HG03066 (cell line): ENCODE measurements at regions not wholly inside any gene's neighbourhood (a gene's known extent, or its start where the extent isn't known, plus 50 kb on each side); places are given as distances from the start of the nearest gene placed in this dataset.
"Not testable (repeated sequence)": the region's sequence is repeated elsewhere in the genome, so short reads cannot be mapped to it uniquely, and the experiment has no call there.

Source experiments
- ATAC-seq: cut with Tn5 transposase; IDR thresholded peaks from one replicate; pipeline ENCODE4 v1.9.1; 2021; ENCODE audit warnings: low read depth; ENCODE audit not compliant: unreplicated experiment

DNA sequence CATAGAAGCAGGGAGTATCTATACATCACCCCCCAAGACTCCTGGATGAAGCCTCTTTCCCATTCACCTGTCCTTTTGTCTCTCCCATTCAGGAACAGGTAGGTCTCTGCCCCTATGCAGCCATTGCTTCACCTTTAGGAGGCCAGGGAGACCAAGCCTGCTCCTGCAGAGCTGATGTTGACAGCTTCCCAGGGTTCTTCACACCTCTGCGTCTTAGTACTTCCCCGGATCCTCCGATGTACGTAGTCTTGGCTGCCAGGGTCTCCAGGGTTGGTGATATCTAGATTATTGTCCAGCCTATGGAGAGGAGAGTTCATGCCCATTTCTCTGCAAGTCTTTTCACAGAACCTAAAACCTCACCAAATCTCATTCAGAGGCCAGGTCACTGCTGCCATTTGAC is 365.7 kb upstream of the KLF6 start:
- ATAC-seq: no peak

DNA sequence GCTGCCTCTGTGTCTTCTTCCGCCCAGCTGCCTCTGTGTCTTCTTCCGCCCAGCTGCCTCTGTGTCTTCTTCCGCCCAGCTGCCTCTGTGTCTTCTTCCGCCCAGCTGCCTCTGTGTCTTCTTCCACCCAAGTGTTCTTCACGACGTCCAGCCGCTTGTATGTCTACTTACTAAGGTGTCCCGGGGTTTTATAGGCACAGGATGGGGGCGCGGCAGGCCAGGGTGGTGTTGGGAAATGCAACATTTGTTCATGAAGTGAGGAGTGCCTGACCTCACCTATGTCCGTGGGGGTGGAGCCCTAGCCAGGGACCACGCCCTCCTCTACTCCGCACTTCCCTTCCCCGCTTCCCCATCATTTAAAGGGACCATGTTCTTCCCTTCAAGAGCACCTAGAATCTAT is 364.5 kb upstream of the KLF6 start:
- ATAC-seq: not testable (repeated sequence)

- no peak for ATAC-seq
Measured at GRCh38 chr10:4147245-4147644, 362.2 kb upstream of the KLF6 start.

DNA sequence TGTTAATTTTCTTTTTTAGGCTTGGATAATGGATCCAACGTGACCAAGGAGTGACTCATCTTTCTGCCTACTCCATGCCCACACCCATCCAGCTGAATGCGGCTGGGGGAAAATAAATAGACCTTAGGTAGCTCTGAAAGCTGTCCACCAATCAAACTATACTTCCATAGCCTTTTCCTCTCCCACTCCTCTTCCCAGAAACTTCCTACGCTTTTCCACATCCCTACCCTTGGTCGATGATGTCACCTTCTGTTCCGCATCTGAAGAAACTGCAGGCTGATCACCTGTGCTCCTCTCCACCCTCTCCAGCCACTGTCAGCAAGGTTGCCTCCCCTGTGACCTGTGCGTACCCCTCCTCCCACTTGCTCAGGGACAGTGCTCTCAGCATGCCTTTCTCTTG is 359.8 kb upstream of the KLF6 start:
- no peak for ATAC-seq

GRCh38 chr10:4141471-4141870 is 356.5 kb upstream of the KLF6 start:
- no peak for ATAC-seq

- ATAC-seq: no peak
Measured at GRCh38 chr10:4138146-4138721, 353.2 kb upstream of the KLF6 start.

DNA sequence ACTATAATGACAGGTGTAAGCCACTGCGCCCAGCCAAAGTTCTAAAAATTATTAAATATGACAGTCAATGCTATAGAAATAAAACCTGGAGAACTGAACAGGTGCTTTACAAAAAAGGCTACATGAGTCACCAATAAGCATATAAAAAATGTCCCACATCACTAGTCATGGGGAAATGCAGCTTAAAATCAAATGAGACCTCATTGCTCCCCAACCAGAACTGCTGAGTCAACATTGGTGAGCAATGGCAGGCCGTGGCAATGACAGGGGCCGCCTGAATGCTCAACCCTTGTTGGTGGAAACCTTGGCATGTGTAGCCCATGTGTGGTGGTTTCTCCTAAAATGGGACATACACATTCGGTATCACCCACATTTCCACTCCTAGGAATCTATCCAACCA is 352.3 kb upstream of the KLF6 start:
- no peak for ATAC-seq

- peak; percentile 77 for ATAC-seq
Measured at GRCh38 chr10:4136121-4136520, 351.1 kb upstream of the KLF6 start.

DNA sequence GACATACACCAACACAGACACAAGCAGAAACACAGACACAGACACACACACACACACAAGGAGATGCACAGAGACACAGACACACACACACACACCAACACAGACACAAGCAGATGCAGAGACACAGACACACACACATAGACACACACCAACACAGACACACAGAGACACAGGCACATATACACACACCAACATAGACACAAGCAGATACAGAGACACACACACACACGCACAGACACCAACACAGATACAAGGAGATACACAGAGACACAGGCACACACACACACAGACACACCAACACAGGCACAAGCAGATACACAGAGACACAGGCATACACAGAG is 347.2 kb upstream of the KLF6 start:
- ATAC-seq: no peak

- peak; percentile 63 for ATAC-seq
Measured at GRCh38 chr10:4131407-4132215, 346.6 kb upstream of the KLF6 start.

- no peak for ATAC-seq
Measured at GRCh38 chr10:4130685-4131084, 345.7 kb upstream of the KLF6 start.

- ATAC-seq: no peak
Measured at GRCh38 chr10:4129866-4130477, 345.0 kb upstream of the KLF6 start.

- ATAC-seq: peak; percentile 57
Measured at GRCh38 chr10:4127518-4128315, 342.7 kb upstream of the KLF6 start.

- ATAC-seq: no peak
Measured at GRCh38 chr10:4125776-4126175, 340.8 kb upstream of the KLF6 start.

DNA sequence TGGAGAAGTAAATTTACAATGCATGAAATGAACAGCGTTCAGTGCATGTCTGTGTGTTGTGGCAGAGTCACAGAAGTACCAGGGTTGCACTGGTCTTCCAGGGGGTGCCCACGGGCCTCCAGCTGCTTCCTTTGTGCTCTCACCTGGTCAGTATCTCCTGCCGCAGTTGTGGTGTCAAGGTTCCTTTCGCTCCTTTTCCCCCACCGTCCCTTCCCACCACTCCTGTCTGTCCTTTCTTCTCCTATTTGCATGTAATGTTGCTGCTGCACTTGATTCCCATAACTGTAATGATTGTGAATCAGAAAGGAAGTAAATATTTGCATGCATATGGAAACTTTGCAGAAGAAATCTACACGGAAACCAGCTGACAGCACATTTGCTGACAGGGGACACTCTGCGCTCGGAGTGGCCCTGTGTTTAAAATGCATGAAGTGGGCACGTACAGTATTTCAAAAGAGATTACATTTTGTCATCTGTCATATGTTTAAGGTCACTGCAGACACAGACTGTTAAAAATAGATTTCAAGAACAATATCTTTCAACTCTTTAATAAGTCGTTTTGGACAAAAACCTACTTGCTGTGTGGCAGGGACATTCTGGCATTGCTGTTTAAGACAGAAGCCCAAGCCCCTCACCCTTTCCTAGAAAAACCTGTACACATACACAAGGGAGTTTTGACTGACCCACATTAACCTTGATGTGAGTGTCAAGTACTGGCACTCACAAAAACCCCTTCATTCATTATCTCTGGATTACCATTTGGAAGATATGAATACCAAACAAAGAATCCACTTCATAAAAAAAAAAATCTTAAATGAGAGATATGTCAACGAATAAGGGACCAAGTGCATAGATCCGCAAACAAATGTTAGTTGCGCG is 336.7 kb upstream of the KLF6 start:
- ATAC-seq: peak; percentile 76

DNA sequence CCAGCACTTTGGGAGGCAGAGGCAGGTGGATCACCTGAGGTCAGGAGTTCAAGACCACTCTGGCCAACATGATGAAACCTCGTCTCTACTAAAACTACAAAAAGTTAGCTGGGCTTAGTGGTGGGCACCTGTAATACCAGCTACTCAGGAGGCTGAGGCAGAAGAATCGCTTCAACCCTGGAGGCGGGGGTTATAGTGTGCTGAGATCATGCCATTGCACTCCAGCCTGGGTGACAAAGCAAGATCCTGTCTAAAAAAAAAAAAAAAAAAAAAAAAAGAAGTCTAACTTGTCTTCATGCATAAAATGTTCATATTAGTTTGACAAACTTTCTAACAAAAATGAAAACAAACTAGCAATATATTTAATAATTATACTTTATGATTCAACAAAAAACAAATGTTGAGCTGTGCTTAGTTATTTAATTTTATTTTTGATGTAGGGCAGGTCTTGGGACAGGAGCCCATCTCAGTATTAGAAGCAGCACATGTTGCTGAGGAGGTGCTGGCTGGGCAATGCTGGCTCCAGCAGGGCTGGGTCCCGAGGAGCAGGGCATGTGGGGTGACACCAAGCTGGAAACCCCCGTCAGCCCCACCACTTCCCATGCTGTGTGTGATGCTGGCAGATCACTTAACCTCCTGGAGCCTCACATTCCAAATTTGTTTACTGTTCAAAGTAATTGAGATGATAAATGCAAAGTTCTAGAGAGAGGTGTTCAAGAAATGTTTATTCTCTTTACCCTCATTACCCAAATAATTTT is 335.3 kb upstream of the KLF6 start:
- no peak for ATAC-seq

DNA sequence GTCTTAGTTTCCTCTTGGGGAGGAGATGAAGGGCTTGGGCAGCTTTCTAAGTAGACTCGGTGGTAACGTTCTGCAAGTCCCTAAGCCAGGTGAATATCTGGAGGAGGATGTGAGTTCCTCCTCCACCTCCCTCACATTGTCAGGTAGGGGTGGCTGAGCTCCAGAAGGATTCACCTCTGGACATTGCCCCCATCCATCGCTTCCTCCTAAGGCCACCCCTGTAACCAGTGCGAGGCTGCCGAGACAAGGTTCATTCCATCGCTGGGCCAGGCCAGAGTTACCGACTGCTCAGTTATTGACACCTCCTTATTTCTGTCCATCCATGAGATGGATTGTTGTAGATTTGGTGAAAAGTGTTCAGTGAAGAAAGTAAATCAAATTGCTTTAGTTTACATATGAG is 334.1 kb upstream of the KLF6 start:
- ATAC-seq: no peak

DNA sequence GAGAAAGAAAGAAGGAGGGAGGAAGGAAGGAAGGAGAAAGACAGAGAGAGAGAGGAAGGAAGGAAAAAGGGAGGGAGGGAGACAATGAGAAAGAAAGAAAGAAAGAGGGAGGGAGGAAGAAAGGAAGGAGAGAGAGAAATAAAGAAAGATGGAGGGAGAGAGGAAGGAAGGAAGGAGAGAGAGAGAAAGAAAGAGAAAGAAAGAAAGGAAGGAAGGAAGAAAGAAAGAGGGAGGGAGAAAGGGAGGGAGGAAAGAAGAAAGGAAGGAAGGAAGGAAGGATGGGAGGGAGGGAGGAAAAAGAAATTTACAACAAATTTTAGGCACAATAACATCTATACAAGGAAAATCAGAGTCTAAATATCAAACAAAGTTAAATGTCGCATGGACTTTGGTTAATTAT is 332.6 kb upstream of the KLF6 start:
- ATAC-seq: no peak

GRCh38 chr10:4111643-4112042 is 326.6 kb upstream of the KLF6 start:
- no peak for ATAC-seq

GRCh38 chr10:4109469-4109868 is 324.5 kb upstream of the KLF6 start:
- no peak for ATAC-seq
